Lower leg skin (tissue), 4 donors: ENCODE measurements at regions not wholly inside any gene's neighbourhood (a gene's known extent, or its start where the extent isn't known, plus 50 kb on each side); places are given as distances from the start of the nearest gene placed in this dataset.
"Not testable (repeated sequence)": the region's sequence is repeated elsewhere in the genome, so short reads cannot be mapped to it uniquely, and the experiment has no call there.

Experiments
- DNase-seq, 2 donors: peaks; one replicate each; pipeline ENCODE4 v3.0.0-alpha.2; 2019; ENCODE audit warnings: low spot score in 2 of 2
- H3K4me3 ChIP-seq: fragments of 200-600 bp; sonication (generic); 2 replicates; pipeline ENCODE4 v1.5.1; 2017; ENCODE audit warnings: mild to moderate bottlenecking, low read depth; ENCODE audit not compliant: poor library complexity, severe bottlenecking
- CTCF ChIP-seq, 3 donors: fragments of 450-650 bp; IDR thresholded peaks; one replicate each; pipeline ENCODE4 v1.5.1; 2016; ENCODE audit warnings: antibody characterized with exemption in 3 of 3, mild to moderate bottlenecking in 3 of 3, moderate library complexity in 2 of 3
- POLR2A ChIP-seq, 2 donors: fragments of 450-650 bp; IDR thresholded peaks; one replicate each; pipeline ENCODE4 v1.6.1; 2016 to 2017; ENCODE audit warnings: antibody characterized with exemption in 2 of 2, mild to moderate bottlenecking in 1 of 2, moderate library complexity in 1 of 2
- WGBS, 2 donors: methylation state at CpG; one replicate each; pipeline ENCODE4 v1.1.5; 2018; 5-methylcytosine and 5-hydroxymethylcytosine counted together
- intact Hi-C: fragments of 100-400 bp; cut with DNase I; formaldehyde crosslinking; loops from one replicate; pipeline ENCODE4 v1.15.0; 2023; ENCODE audit warnings: low total_unique reads

- no peak for DNase-seq
- no peak overlapping the region for H3K4me3 ChIP-seq
- WGBS, 2 donors = 61 to 65% methylated on average over 3 of the region's 3 CpGs
- intact Hi-C loops = no loop called here
- TF ChIP-seq POLR2A (IDR thresholded peaks at IDR 0.05) = no peak
- no peak for TF ChIP-seq CTCF (IDR thresholded peaks at IDR 0.05)
Measured at GRCh38 chr6:102812242-102812641, 1418.7 kb downstream of the GRIK2 start.

- WGBS, 2 donors = 89 to 93% methylated on average over 11 of the region's 11 CpGs
- intact Hi-C loops, H3K4me3 ChIP-seq, DNase-seq: not testable (repeated sequence)
Measured at GRCh38 chr6:102808944-102809505, 1415.5 kb downstream of the GRIK2 start.

DNA sequence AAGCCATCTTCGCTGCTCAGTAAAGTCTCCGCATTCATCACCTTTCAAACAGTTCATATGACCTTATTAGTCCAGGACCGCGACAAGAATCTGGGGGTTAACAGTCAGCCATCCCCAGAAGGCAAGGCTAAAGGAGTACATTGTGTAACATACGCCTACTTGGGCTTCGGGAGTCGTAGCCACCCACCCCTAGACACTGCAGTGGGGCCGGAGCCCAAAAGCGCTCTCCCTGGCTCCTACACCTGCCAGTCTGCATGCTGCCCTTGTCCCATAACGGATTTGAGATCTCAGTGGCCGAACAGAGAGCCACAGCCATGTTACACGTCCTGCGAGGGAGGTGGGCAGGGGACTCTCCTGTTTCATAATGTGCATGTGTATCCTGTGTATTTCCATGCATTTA lies 1405.5 kb downstream of the GRIK2 start:
- 83 to 84% methylated on average over 13 of the region's 13 CpGs for WGBS, 2 donors
- intact Hi-C loops = no loop called here
- no peak overlapping the region for H3K4me3 ChIP-seq
- DNase-seq = no peak
- TF ChIP-seq POLR2A (IDR thresholded peaks at IDR 0.05) (no peak), CTCF (IDR thresholded peaks at IDR 0.05) (no peak)

DNA sequence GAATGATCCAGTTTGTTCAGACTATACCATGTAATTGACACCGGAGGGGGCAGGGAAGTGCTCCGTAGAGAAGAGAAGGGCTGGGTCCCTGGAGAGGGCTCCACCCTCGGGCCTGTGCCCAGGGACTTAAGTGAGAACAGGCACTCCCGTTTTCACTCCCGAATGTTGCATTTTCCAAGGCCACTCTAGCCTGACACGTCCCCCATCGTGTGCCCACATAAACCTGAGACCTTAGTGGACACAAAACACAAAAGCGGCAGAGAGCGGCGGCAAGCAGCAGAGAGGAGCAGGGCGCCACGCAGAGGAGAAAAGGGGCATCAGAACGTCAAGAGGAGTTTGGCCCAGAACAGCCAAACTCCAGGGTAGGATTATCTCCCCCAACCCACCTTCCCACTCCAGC lies 1405.1 kb downstream of the GRIK2 start:
- 21 to 35% methylated on average over 13 of the region's 13 CpGs for WGBS, 2 donors
- intact Hi-C loops = no loop called here
- no peak overlapping the region for H3K4me3 ChIP-seq
- TF ChIP-seq POLR2A (IDR thresholded peaks at IDR 0.05) = no peak
- no peak for TF ChIP-seq CTCF (IDR thresholded peaks at IDR 0.05)
- DNase-seq = no peak

GRCh38 chr6:102793752-102794151 lies 1400.2 kb downstream of the GRIK2 start:
- WGBS, 2 donors = 60 to 70% methylated on average over 1 of the region's 1 CpG
- DNase-seq = no peak
- TF ChIP-seq POLR2A (IDR thresholded peaks at IDR 0.05) (no peak), CTCF (IDR thresholded peaks at IDR 0.05) (no peak)
- intact Hi-C loops = no loop called here
- no peak overlapping the region for H3K4me3 ChIP-seq

DNA sequence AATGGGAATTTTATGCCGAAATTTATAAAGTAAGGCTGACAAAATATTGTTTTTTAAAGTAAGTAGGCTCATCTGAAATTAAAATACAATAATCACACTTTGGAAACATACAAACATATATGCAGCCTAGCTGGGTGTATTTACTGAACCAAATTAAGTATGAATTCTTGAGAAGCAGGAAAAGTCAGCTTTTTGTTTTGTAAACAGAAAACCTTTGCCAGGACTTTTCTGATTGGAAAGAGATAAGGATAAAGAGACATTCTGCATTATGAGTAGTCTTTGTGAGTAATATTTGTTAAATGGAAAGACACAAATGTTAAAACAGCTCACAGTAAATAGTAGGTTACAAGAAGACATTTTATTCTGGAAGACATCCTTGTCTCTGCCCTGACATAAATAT lies 1380.8 kb downstream of the GRIK2 start:
- TF ChIP-seq POLR2A (IDR thresholded peaks at IDR 0.05) = no peak
- TF ChIP-seq CTCF (IDR thresholded peaks at IDR 0.05) = no peak
- no peak overlapping the region for H3K4me3 ChIP-seq
- no peak for DNase-seq
- intact Hi-C loops = no loop called here
- WGBS, 2 donors = 18 to 35% methylated on average over 1 of the region's 1 CpG
